Ramos (cell line): ENCODE measurements at regions not wholly inside any gene's neighbourhood (a gene's known extent, or its start where the extent isn't known, plus 50 kb on each side); places are given as distances from the start of the nearest gene placed in this dataset.

ENCODE experiments used
- in situ Hi-C: fragments of 300-500 bp; cut with MboI; formaldehyde crosslinking; loops from one replicate; pipeline ENCODE4 v1.14.3; 2022; ENCODE audit warnings: low sequenced_read_pairs; ENCODE audit not compliant: unreplicated experiment

GRCh38 chr3:182182531-182182968 is 470.8 kb downstream of the SOX2 start:
- in situ Hi-C loops: no loop called here

GRCh38 chr3:182183716-182184430 is 472.1 kb downstream of the SOX2 start:
- in situ Hi-C loops: no loop called here

GRCh38 chr3:182185313-182185712 is 473.6 kb downstream of the SOX2 start:
- in situ Hi-C loops: no loop called here

- in situ Hi-C loops: no loop called here
Measured at GRCh38 chr3:182190056-182190455, 478.3 kb downstream of the SOX2 start.

- in situ Hi-C loops: no loop called here
Measured at GRCh38 chr3:182198345-182198744, 486.6 kb downstream of the SOX2 start.

- in situ Hi-C loops: no loop called here
Measured at GRCh38 chr3:182201456-182202168, 489.9 kb downstream of the SOX2 start.

GRCh38 chr3:182212479-182213076 is 500.9 kb downstream of the SOX2 start:
- in situ Hi-C loops: no loop called here

- in situ Hi-C loops: no loop called here
Measured at GRCh38 chr3:182214416-182214815, 502.7 kb downstream of the SOX2 start.

GRCh38 chr3:182215881-182216280 is 504.2 kb downstream of the SOX2 start:
- in situ Hi-C loops: no loop called here

- in situ Hi-C loops: no loop called here
Measured at GRCh38 chr3:182216311-182216970, 504.7 kb downstream of the SOX2 start.

- in situ Hi-C loops: no loop called here
Measured at GRCh38 chr3:182220013-182220412, 508.3 kb downstream of the SOX2 start.

GRCh38 chr3:182220471-182220870 is 508.7 kb downstream of the SOX2 start:
- in situ Hi-C loops: no loop called here

- in situ Hi-C loops: no loop called here
Measured at GRCh38 chr3:182226995-182227394, 515.3 kb downstream of the SOX2 start.

GRCh38 chr3:182233405-182233804 is 521.7 kb downstream of the SOX2 start:
- in situ Hi-C loops: no loop called here

- in situ Hi-C loops: no loop called here
Measured at GRCh38 chr3:182233957-182234356, 522.2 kb downstream of the SOX2 start.

- in situ Hi-C loops: no loop called here
Measured at GRCh38 chr3:182234881-182235280, 523.2 kb downstream of the SOX2 start.

GRCh38 chr3:182235504-182235903 is 523.8 kb downstream of the SOX2 start:
- in situ Hi-C loops: no loop called here

GRCh38 chr3:182238126-182238525 is 526.4 kb downstream of the SOX2 start:
- in situ Hi-C loops: no loop called here

- in situ Hi-C loops: no loop called here
Measured at GRCh38 chr3:182239316-182239715, 527.6 kb downstream of the SOX2 start.

GRCh38 chr3:182240474-182240873 is 528.7 kb downstream of the SOX2 start:
- in situ Hi-C loops: no loop called here
